H9 (cell line): ENCODE measurements at regions not wholly inside any gene's neighbourhood (a gene's known extent, or its start where the extent isn't known, plus 50 kb on each side); places are given as distances from the start of the nearest gene placed in this dataset.

ENCODE experiments used
- DNase-seq: peaks from one replicate; pipeline ENCODE4 v3.0.0-alpha.2; 2017
- H2AFZ ChIP-seq: one replicate; pipeline ENCODE4 v1.6.1; 2013; ENCODE audit warnings: mild to moderate bottlenecking, low read length, control low read depth, moderate library complexity
- H2AK5ac ChIP-seq: 2 replicates; pipeline ENCODE4 v1.6.1; 2013; ENCODE audit warnings: low read length, control low read depth, mixed read lengths; ENCODE audit not compliant: insufficient read length
- H2BK120ac ChIP-seq: one replicate; pipeline ENCODE4 v1.6.1; 2013; ENCODE audit warnings: low read depth, mild to moderate bottlenecking, low read length, control low read depth, inconsistent platforms; ENCODE audit not compliant: poor library complexity, severe bottlenecking
- H2BK12ac ChIP-seq: 2 replicates; pipeline ENCODE4 v1.6.1; 2013; ENCODE audit warnings: low read length, control low read depth, mixed read lengths, low read depth; ENCODE audit not compliant: insufficient read length
- H2BK15ac ChIP-seq: 2 replicates; pipeline ENCODE4 v1.6.1; 2013; ENCODE audit warnings: low read depth, low read length, control low read depth
- H2BK20ac ChIP-seq: one replicate; pipeline ENCODE4 v1.6.1; 2013; ENCODE audit warnings: low read depth, mild to moderate bottlenecking, low read length, control low read depth, inconsistent platforms; ENCODE audit not compliant: poor library complexity, severe bottlenecking
- H2BK5ac ChIP-seq: 2 replicates; pipeline ENCODE4 v1.6.1; 2013; ENCODE audit warnings: low read length, control low read depth, mixed read lengths; ENCODE audit not compliant: insufficient read length
- H3K14ac ChIP-seq: 2 replicates; pipeline ENCODE4 v1.6.1; 2013; ENCODE audit warnings: low read length, control low read depth; ENCODE audit not compliant: insufficient read depth
- H3K18ac ChIP-seq: 2 replicates; pipeline ENCODE4 v1.6.1; 2013; ENCODE audit warnings: low read depth, mild to moderate bottlenecking, mixed read lengths, low read length, control low read depth; ENCODE audit not compliant: insufficient read length
- H3K23ac ChIP-seq: 2 replicates; pipeline ENCODE4 v1.6.1; 2013; ENCODE audit warnings: low read length, control low read depth, mixed read lengths, low read depth; ENCODE audit not compliant: insufficient read length
- H3K23me2 ChIP-seq: 2 replicates; pipeline ENCODE4 v1.6.1; 2013; ENCODE audit warnings: low read depth, mild to moderate bottlenecking, mixed read lengths, low read length, control low read depth; ENCODE audit not compliant: insufficient read length, poor library complexity, severe bottlenecking
- H3K27ac ChIP-seq: 2 replicates; pipeline ENCODE4 v1.5.1; 2013; ENCODE audit warnings: low read length, control low read depth, mixed read lengths, low read depth; ENCODE audit not compliant: insufficient read length
- H3K27me3 ChIP-seq: 2 replicates; pipeline ENCODE4 v1.6.1; 2013; ENCODE audit warnings: low read length, control low read depth, inconsistent platforms; ENCODE audit not compliant: insufficient read depth
- H3K4ac ChIP-seq: 2 replicates; pipeline ENCODE4 v1.6.1; 2013; ENCODE audit warnings: low read depth, mild to moderate bottlenecking, control low read depth, inconsistent platforms, low read length, moderate library complexity
- H3K4me1 ChIP-seq: 2 replicates; pipeline ENCODE4 v1.6.1; 2013; ENCODE audit warnings: low read length, control low read depth, inconsistent platforms; ENCODE audit not compliant: insufficient read depth
- H3K4me2 ChIP-seq: 2 replicates; pipeline ENCODE4 v1.6.1; 2013; ENCODE audit warnings: low read length, control low read depth, mixed read lengths; ENCODE audit not compliant: insufficient read length, insufficient read depth
- H3K56ac ChIP-seq: 2 replicates; pipeline ENCODE4 v1.6.1; 2013; ENCODE audit warnings: low read depth, mild to moderate bottlenecking, mixed read lengths, low read length, control low read depth; ENCODE audit not compliant: insufficient read length
- H3K79me1 ChIP-seq: 2 replicates; pipeline ENCODE4 v1.6.1; 2013; ENCODE audit warnings: low read depth, mild to moderate bottlenecking, moderate library complexity, low read length, control low read depth, inconsistent platforms; ENCODE audit not compliant: insufficient read depth, poor library complexity, severe bottlenecking
- H3K79me2 ChIP-seq: 2 replicates; pipeline ENCODE4 v1.6.1; 2013; ENCODE audit warnings: low read length, control low read depth, inconsistent platforms; ENCODE audit not compliant: insufficient read depth
- H3K9ac ChIP-seq: 2 replicates; pipeline ENCODE4 v1.6.1; 2013; ENCODE audit warnings: low read length, control low read depth, mixed read lengths; ENCODE audit not compliant: insufficient read length; ENCODE audit errors: extremely low read depth
- H3K9me3 ChIP-seq: one replicate; pipeline ENCODE4 v1.6.1; 2013; ENCODE audit warnings: low read depth, low read length, inconsistent platforms; ENCODE audit not compliant: control insufficient read depth
- H3T11ph ChIP-seq: one replicate; pipeline ENCODE4 v1.6.1; 2013; ENCODE audit warnings: mild to moderate bottlenecking, low read length, control low read depth, inconsistent platforms
- H4K20me1 ChIP-seq: one replicate; pipeline ENCODE4 v1.6.1; 2013; ENCODE audit not compliant: control insufficient read depth, insufficient read length, insufficient read depth
- H4K5ac ChIP-seq: 2 replicates; pipeline ENCODE4 v1.6.1; 2013; ENCODE audit warnings: low read depth, mild to moderate bottlenecking, mixed read lengths, low read length, control low read depth; ENCODE audit not compliant: insufficient read length
- H4K8ac ChIP-seq: replicated peaks from 2 replicates; pipeline ENCODE4 v1.6.1; 2013; ENCODE audit warnings: low read length, control low read depth, mixed read lengths, low read depth; ENCODE audit not compliant: insufficient read length
- H4K91ac ChIP-seq: 2 replicates; pipeline ENCODE4 v1.6.1; 2013; ENCODE audit warnings: low read depth, mild to moderate bottlenecking, moderate library complexity, mixed read lengths, low read length, control low read depth; ENCODE audit not compliant: insufficient read length
- H3K27ac Mint-ChIP-seq, 3 experiments: 2 replicates in 2 of 3; 3 replicates in 1 of 3; pipeline ENCODE4 v1.8.0; 2020 to 2021; ENCODE audit warnings: mixed read lengths in 3 of 3, mild to moderate bottlenecking in 1 of 3, moderate library complexity in 1 of 3
- H3K27me3 Mint-ChIP-seq: 2 replicates; pipeline ENCODE4 v1.8.0; 2021; ENCODE audit warnings: low read depth, mild to moderate bottlenecking, moderate library complexity, mixed read lengths
- H3K36me3 Mint-ChIP-seq, 3 experiments: 2 replicates in 2 of 3; 3 replicates in 1 of 3; pipeline ENCODE4 v1.8.0; 2020 to 2021; ENCODE audit warnings: low read depth in 3 of 3, mixed read lengths in 3 of 3; ENCODE audit not compliant: insufficient read depth in 1 of 3
- H3K4me1 Mint-ChIP-seq, 2 experiments: 2 replicates each; pipeline ENCODE4 v1.8.0; 2020; ENCODE audit warnings: mixed read lengths in 2 of 2
- H3K4me3 Mint-ChIP-seq, 2 experiments: 2 replicates in 1 of 2; 3 replicates in 1 of 2; pipeline ENCODE4 v1.8.0; 2020 to 2021; ENCODE audit warnings: mild to moderate bottlenecking in 2 of 2, mixed read lengths in 2 of 2, moderate library complexity in 1 of 2
- H3K9me3 Mint-ChIP-seq, 2 experiments: 2 replicates in 1 of 2; 3 replicates in 1 of 2; pipeline ENCODE4 v1.8.0; 2020; ENCODE audit warnings: mild to moderate bottlenecking in 2 of 2, mixed read lengths in 2 of 2, moderate library complexity in 1 of 2
- CTCF ChIP-seq: fragments of 200-600 bp; sonication (generic); conservative IDR thresholded peaks from 3 replicates; pipeline ENCODE4 v1.8.0; 2021; ENCODE audit warnings: antibody characterized with exemption, mild to moderate bottlenecking
- whole genome bisulfite sequencing: extraction: QIAGEN DNeasy Blood & Tissue Kit; methylation state at CpG from one replicate; pipeline ENCODE4 v1.1.7; 2013; ENCODE audit warnings: missing lambda C conversion rate, low lambda C conversion rate, mixed read lengths; ENCODE audit not compliant: insufficient read length; ENCODE audit errors: extremely low coverage; 5-methylcytosine and 5-hydroxymethylcytosine counted together

DNA sequence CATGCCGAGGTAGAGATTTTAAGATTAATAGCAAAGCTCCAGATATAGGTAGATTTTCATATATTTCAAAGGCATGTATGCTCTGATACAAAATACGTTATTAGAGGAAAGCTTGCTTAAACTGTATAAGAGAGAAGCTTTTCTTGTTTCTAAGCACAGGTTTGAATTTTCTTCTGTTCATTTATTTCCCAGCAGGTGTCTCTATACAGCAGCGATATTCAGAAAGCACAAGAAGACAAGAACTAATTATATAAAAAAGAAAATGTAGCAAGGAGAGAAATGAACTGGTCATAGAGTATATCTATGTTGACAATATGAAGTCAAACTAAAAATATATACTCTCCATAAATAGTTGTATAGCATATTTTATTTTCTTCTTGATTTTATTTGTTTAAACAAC, 307.4 kb upstream of the NOVA1 start:
- Mint-ChIP-seq H3K27me3 (no peaks in the 10 kb centered on the region), H3K4me1 (no peaks in the 10 kb centered on the region), H3K9me3 (peaks cover 8 to 10% of the 10 kb centered on the region in 2 experiments), H3K4me3 (no peak overlapping the region), H3K27ac (no peak overlapping the region), H3K36me3 (peaks cover 2 to 10% (median 4%) of the 10 kb centered on the region in 3 experiments)
- Histone ChIP-seq H2BK5ac (no peak overlapping the region), H3K23ac (no peak overlapping the region), H3K79me2 (no peaks in the 10 kb centered on the region), H3K27me3 (no peaks in the 10 kb centered on the region), H4K5ac (no peak overlapping the region), H3K56ac (no peak overlapping the region), H3K27ac (no peak overlapping the region), H2BK20ac (no peak overlapping the region), H3T11ph (no peak overlapping the region), H3K18ac (no peak overlapping the region), H3K4ac (no peak overlapping the region), H3K23me2 (no peaks in the 10 kb centered on the region), H2BK15ac (no peak overlapping the region), H4K8ac (no peak overlapping the region), H3K9ac (no peak overlapping the region), H3K9me3 (no peaks in the 10 kb centered on the region), H3K79me1 (no peaks in the 10 kb centered on the region), H3K4me2 (no peak overlapping the region), H2BK120ac (no peak overlapping the region), H4K91ac (no peak overlapping the region), H3K14ac (no peak overlapping the region), H3K4me1 (no peaks in the 10 kb centered on the region), H2BK12ac (no peak overlapping the region), H4K20me1 (no peaks in the 10 kb centered on the region), H2AFZ (no peak overlapping the region), H2AK5ac (no peak overlapping the region)
- DNase-seq = no peak
- no peak for TF ChIP-seq CTCF
- WGBS = no CpG with 5 or more reads among the region's 3 CpGs
